ENCODE measurements at regions not wholly inside any gene's neighbourhood (a gene's known extent, or its start where the extent isn't known, plus 50 kb on each side); places are given as distances from the start of the nearest gene placed in this dataset.

GRCh38 chr2:217724471-217724870 is 278.3 kb downstream of the TNS1 start:
- Histone ChIP-seq H3K4me2 (no peak overlapping the region), H3K9me2 (no peaks in the 10 kb centered on the region), H3K79me2 (ENCODE audit: insufficient read depth) (no peaks in the 10 kb centered on the region), H3F3A (replicated peaks; ENCODE audit: insufficient read depth) (no peaks in the 10 kb centered on the region), H3K9ac (no peak overlapping the region), H3K4me3 (ENCODE audit: low read depth in 2 of 2, low read length in 1 of 2) (no peak overlapping the region), H3K27me3 (ENCODE audit: insufficient read depth) (no peaks in the 10 kb centered on the region), H3K4me1 (ENCODE audit: control insufficient read depth in 1 of 2, insufficient read depth in 2 of 2, low read depth in 1 of 2, low read length in 1 of 2) (peaks cover 5 to 11% of the 10 kb centered on the region in 2 experiments; a peak in 2 of 4 replicates), H3K27ac (ENCODE audit: low read depth in 2 of 2, low read length in 1 of 2) (no peak overlapping the region), H2AFZ (ENCODE audit: low read depth) (no peak overlapping the region), H3K36me3 (replicated peaks in 1 of 2; ENCODE audit: control insufficient read depth in 1 of 2, insufficient read depth in 2 of 2, low read length in 1 of 2) (no peaks in the 10 kb centered on the region), H4K20me1 (ENCODE audit: insufficient read depth) (no peaks in the 10 kb centered on the region), H3K9me3 (peaks cover 3% of the 10 kb centered on the region; the same call in 1 of the 2 replicates)
- TF ChIP-seq YY1 (IDR thresholded peaks at IDR 0.05; ENCODE audit: low read depth) = no peak
- CTCF ChIA-PET = interaction anchor here (0.6 to 4.7 kb wide), 4 partner anchors 10 to 558 kb away, joined by 3 to 40 read pairs (median 8); no protein-coding TSS in a partner anchor
- POLR2A ChIA-PET = no interaction called here
- DNase-seq = no peak

GRCh38 chr2:217723981-217724380 is 278.8 kb downstream of the TNS1 start:
- Histone ChIP-seq H3F3A (replicated peaks; ENCODE audit: insufficient read depth) (no peaks in the 10 kb centered on the region), H3K9me2 (no peaks in the 10 kb centered on the region), H3K4me2 (no peak overlapping the region), H3K79me2 (ENCODE audit: insufficient read depth) (no peaks in the 10 kb centered on the region), H3K4me1 (ENCODE audit: control insufficient read depth in 1 of 2, insufficient read depth in 2 of 2, low read depth in 1 of 2, low read length in 1 of 2) (peaks cover 0 to 7% of the 10 kb centered on the region in 2 experiments; a peak in 1 of 4 replicates), H2AFZ (ENCODE audit: low read depth) (no peak overlapping the region), H3K36me3 (replicated peaks in 1 of 2; ENCODE audit: control insufficient read depth in 1 of 2, insufficient read depth in 2 of 2, low read length in 1 of 2) (no peaks in the 10 kb centered on the region), H3K9ac (no peak overlapping the region), H4K20me1 (ENCODE audit: insufficient read depth) (no peaks in the 10 kb centered on the region), H3K9me3 (peaks cover 3% of the 10 kb centered on the region; the same call in 1 of the 2 replicates), H3K4me3 (ENCODE audit: low read depth in 2 of 2, low read length in 1 of 2) (no peak overlapping the region), H3K27ac (ENCODE audit: low read depth in 2 of 2, low read length in 1 of 2) (no peak overlapping the region; a peak in 1 of 4 replicates), H3K27me3 (ENCODE audit: insufficient read depth) (no peaks in the 10 kb centered on the region)
- ChIA-PET POLR2A (interaction anchor here (0.8 kb wide), 1 partner anchor 1104 kb away, joined by 3 read pairs; no protein-coding TSS in a partner anchor), CTCF (interaction anchor here (0.6 to 4.7 kb wide), 4 partner anchors 10 to 558 kb away, joined by 3 to 40 read pairs (median 8); no protein-coding TSS in a partner anchor)
- TF ChIP-seq NFIC (IDR thresholded peaks at IDR 0.05; ENCODE audit: borderline replicate concordance) = no peak
- TF ChIP-seq TEAD4 (IDR thresholded peaks at IDR 0.05; ENCODE audit: borderline replicate concordance, insufficient read depth) = no peak
- no peak for TF ChIP-seq MXI1 (IDR thresholded peaks at IDR 0.05; ENCODE audit: low read depth, low read length)
- no peak for TF ChIP-seq MEF2A (IDR thresholded peaks at IDR 0.05; ENCODE audit: borderline replicate concordance, low read depth)
- TF ChIP-seq ELF1 (IDR thresholded peaks at IDR 0.05) = no peak
- TF ChIP-seq, protein P1, sequence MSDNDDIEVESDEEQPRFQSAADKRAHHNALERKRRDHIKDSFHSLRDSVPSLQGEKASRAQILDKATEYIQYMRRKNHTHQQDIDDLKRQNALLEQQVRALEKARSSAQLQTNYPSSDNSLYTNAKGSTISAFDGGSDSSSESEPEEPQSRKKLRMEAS (IDR thresholded peaks at IDR 0.05; ENCODE audit: low read depth) = no peak
- TF ChIP-seq GATA2 (CRISPR knock-in tag; IDR thresholded peaks at IDR 0.05) = no peak
- 83% methylated on average over 5 of the region's 9 CpGs for WGBS (ENCODE audit: low lambda C conversion rate)
- no peak for DNase-seq

- TF ChIP-seq, protein P2, sequence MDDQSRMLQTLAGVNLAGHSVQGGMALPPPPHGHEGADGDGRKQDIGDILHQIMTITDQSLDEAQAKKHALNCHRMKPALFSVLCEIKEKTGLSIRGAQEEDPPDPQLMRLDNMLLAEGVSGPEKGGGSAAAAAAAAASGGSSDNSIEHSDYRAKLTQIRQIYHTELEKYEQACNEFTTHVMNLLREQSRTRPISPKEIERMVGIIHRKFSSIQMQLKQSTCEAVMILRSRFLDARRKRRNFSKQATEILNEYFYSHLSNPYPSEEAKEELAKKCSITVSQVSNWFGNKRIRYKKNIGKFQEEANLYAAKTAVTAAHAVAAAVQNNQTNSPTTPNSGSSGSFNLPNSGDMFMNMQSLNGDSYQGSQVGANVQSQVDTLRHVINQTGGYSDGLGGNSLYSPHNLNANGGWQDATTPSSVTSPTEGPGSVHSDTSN (IDR thresholded peaks at IDR 0.05) = peak; percentile 36
- TF ChIP-seq FOXM1 (IDR thresholded peaks at IDR 0.05; ENCODE audit: low read depth) (no peak), TCF12 (IDR thresholded peaks at IDR 0.05) (peak; percentile 40; the same call in 1 of the 2 replicates), EP300 (IDR thresholded peaks at IDR 0.05; ENCODE audit: borderline replicate concordance in 1 of 2, low read depth in 1 of 2, low read length in 1 of 2) (0 out of 4 replicates have a peak, but pooled peaks of 1 of the 2 experiments have one; percentile 6), SMC3 (IDR thresholded peaks at IDR 0.05; ENCODE audit: low read depth, low read length) (no peak), GATA2 (CRISPR knock-in tag; IDR thresholded peaks at IDR 0.05) (peak; percentile 35; the same call in 1 of the 2 replicates), TAF1 (IDR thresholded peaks at IDR 0.05; ENCODE audit: borderline replicate concordance, low read depth, low read length) (no peak)
- Histone ChIP-seq H3K9me3 (peaks cover 3% of the 10 kb centered on the region; the same call in 1 of the 2 replicates), H3K9me2 (no peaks in the 10 kb centered on the region), H3K27ac (ENCODE audit: low read depth in 2 of 2, low read length in 1 of 2) (peak overlapping the region; percentile 47 to 53; a peak in 3 of 4 replicates), H3K36me3 (replicated peaks in 1 of 2; ENCODE audit: control insufficient read depth in 1 of 2, insufficient read depth in 2 of 2, low read length in 1 of 2) (no peaks in the 10 kb centered on the region), H3K27me3 (ENCODE audit: insufficient read depth) (no peaks in the 10 kb centered on the region), H3F3A (replicated peaks; ENCODE audit: insufficient read depth) (no peaks in the 10 kb centered on the region), H3K4me3 (ENCODE audit: low read depth in 2 of 2, low read length in 1 of 2) (no peak overlapping the region), H4K20me1 (ENCODE audit: insufficient read depth) (no peaks in the 10 kb centered on the region), H3K4me2 (no peak overlapping the region), H3K79me2 (ENCODE audit: insufficient read depth) (no peaks in the 10 kb centered on the region), H3K4me1 (ENCODE audit: control insufficient read depth in 1 of 2, insufficient read depth in 2 of 2, low read depth in 1 of 2, low read length in 1 of 2) (peaks cover 0 to 5% of the 10 kb centered on the region in 2 experiments; a peak in 1 of 4 replicates), H2AFZ (ENCODE audit: low read depth) (no peak overlapping the region), H3K9ac (no peak overlapping the region; the same call in 1 of the 2 replicates)
- peak; percentile 27 for DNase-seq
- ChIA-PET POLR2A (interaction anchor here (0.8 kb wide), 1 partner anchor 1103 kb away, joined by 3 read pairs; no protein-coding TSS in a partner anchor), CTCF (interaction anchor here (1.3 to 4.7 kb wide), 3 partner anchors 9 to 73 kb away, joined by 3 to 40 read pairs (median 4); no protein-coding TSS in a partner anchor)
- 58% methylated on average over 9 of the region's 9 CpGs for WGBS (ENCODE audit: low lambda C conversion rate)
These were observed 279.8 kb downstream of the TNS1 start for GRCh38 chr2:217722883-217723472.
